Uterus (tissue), 2 donors: ENCODE measurements at regions not wholly inside any gene's neighbourhood (a gene's known extent, or its start where the extent isn't known, plus 50 kb on each side); places are given as distances from the start of the nearest gene placed in this dataset.

Experiments used
- POLR2A ChIP-seq, 2 donors: fragments of 450-650 bp; IDR thresholded peaks; one replicate each; pipeline ENCODE4 v1.6.1; 2016; ENCODE audit warnings: antibody characterized with exemption in 2 of 2, mild to moderate bottlenecking in 1 of 2, moderate library complexity in 1 of 2
- TF ChIP-seq, protein P1 (sequence below), 4 experiments: fragments of 200-600 bp in 2 of 4; fragments of 450-650 bp in 2 of 4; sonication (generic) in 2 of 4; IDR thresholded peaks; one replicate each; pipeline ENCODE4 v1.5.1; 2016 to 2019; ENCODE audit warnings: antibody characterized with exemption in 4 of 4, mild to moderate bottlenecking in 2 of 4, moderate library complexity in 1 of 4

DNA sequence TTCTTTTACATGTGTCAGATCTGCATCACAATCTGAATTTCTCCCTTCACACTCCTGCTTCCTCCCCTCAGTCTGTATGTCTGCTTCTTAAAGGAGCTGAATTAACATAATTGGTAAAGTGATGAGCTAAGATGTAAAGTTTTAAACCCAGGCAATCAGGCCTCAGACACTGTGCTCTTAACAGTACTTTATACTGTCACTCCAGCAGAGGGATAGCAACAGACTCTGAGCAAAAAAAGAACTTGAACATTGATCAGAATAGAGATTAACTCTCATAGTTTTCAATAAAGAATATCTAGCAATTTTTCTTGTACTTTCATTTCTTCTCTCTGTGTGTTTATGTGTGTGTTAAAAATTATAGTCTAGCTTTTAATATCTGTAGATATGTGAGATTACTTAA is 110.3 kb downstream of the DUSP10 start:
- TF ChIP-seq, protein P1, sequence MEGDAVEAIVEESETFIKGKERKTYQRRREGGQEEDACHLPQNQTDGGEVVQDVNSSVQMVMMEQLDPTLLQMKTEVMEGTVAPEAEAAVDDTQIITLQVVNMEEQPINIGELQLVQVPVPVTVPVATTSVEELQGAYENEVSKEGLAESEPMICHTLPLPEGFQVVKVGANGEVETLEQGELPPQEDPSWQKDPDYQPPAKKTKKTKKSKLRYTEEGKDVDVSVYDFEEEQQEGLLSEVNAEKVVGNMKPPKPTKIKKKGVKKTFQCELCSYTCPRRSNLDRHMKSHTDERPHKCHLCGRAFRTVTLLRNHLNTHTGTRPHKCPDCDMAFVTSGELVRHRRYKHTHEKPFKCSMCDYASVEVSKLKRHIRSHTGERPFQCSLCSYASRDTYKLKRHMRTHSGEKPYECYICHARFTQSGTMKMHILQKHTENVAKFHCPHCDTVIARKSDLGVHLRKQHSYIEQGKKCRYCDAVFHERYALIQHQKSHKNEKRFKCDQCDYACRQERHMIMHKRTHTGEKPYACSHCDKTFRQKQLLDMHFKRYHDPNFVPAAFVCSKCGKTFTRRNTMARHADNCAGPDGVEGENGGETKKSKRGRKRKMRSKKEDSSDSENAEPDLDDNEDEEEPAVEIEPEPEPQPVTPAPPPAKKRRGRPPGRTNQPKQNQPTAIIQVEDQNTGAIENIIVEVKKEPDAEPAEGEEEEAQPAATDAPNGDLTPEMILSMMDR (IDR thresholded peaks at IDR 0.05) = no peak
- no peak for TF ChIP-seq POLR2A (IDR thresholded peaks at IDR 0.05)
